ENCODE measurements at regions not wholly inside any gene's neighbourhood (a gene's known extent, or its start where the extent isn't known, plus 50 kb on each side); places are given as distances from the start of the nearest gene placed in this dataset.
"Not testable (repeated sequence)": the region's sequence is repeated elsewhere in the genome, so short reads cannot be mapped to it uniquely, and the experiment has no call there.

DNA sequence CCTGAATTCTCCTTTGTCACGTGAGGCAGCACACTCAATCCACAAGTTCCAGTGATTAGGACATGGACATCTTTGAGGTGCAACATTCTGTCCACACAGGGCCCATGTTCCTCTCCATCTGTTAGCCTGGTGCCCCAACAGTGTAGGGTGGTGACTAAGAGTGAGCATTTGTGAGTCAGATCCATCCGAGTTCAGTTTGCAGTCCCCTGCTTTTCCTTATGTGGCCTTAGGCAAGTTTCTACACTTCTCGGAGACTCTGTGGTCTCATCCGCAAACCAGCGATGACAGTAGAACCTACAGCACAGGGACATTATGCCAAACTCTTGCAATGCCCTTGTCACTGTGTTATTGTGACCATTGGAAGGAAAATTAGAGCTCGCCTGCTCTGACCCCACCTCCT is 178.7 kb upstream of the CDH4 start:
- DNase-seq (ENCODE audit: low read depth in 2 of 2): no peak

DNA sequence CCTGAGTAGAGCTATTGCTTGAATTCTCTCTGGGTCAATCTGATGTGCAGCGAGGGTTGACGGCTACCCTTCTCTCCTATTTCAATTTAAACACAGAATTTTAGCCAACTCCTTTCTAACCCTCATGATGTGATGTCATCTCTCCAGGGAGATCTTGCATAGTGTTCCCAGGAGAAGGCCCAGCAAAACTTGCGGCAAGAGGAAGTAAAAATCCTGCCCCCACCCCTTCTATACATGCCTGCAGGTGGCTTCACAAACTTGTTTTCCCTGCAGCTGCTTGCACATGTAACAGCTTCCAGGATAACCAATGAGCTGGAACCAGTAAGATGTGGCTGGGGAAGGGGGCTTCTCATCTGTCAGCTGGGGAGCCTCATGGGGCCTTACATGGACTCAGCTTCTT is 169.3 kb upstream of the CDH4 start:
- no peak for DNase-seq (ENCODE audit: low read depth in 2 of 2)

DNA sequence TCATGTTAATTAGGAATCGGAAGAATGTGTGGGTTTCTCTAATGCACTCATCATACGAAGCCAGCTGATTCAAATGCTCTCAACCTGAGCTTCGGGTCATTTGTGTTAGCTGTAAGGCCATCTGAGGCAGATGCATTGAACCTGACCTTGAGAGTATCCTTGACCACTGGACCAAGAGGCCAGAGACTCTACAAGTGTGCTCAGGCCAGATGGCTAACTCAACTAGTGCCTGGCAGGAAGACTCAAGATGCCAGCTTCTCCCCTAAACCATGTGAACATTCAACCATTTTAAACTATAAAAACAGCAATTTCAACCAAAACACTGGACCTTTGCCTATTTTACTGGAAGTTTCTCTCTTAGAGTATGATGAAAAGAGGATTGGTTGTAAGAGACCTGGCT is 168.6 kb upstream of the CDH4 start:
- DNase-seq (ENCODE audit: low read depth in 2 of 2): no peak

GRCh38 chr20:61086031-61086430 is 166.0 kb upstream of the CDH4 start:
- no peak for DNase-seq (ENCODE audit: low read depth in 2 of 2)

DNA sequence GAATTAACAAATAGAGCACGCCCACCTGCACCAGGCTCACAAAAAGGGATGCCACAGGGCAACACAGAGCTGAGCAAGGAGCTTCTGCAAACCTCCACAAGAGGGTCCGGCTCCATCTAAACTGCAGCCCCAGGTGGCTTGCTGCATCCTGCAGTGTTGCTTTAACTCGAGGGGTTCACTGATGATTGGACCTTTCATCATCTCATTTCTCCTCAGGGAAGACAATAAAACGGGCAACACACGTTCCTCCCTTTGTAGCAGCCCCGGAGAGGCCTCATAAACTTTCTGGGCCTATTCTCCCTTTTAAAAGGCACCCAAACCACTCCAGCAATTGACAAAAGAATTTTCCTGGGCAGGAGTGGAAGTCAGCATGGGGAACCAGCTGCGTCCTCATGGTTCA is 161.5 kb upstream of the CDH4 start:
- DNase-seq (ENCODE audit: low read depth in 2 of 2): no peak

- DNase-seq (ENCODE audit: low read depth in 2 of 2): no peak
Measured at GRCh38 chr20:61092251-61092650, 159.8 kb upstream of the CDH4 start.

DNA sequence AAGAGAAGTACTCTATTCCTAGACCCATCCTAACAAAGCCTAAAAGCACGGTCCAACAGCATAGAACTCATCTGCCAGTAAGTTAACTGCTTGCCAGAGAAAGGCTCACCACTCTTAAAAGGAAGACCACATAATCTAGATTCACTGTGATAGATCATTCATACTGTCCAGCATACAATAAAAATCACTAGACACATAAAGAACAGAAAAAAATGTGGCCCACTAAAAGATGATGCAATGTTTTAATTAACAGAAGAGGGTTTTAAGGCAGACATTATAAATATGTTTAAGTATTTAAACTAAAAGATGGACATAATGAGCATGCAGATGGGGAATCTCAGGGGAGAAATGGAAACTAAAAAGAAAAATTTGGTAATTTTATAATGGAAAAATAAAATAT is 157.5 kb upstream of the CDH4 start:
- no peak for DNase-seq (ENCODE audit: low read depth in 2 of 2)

DNA sequence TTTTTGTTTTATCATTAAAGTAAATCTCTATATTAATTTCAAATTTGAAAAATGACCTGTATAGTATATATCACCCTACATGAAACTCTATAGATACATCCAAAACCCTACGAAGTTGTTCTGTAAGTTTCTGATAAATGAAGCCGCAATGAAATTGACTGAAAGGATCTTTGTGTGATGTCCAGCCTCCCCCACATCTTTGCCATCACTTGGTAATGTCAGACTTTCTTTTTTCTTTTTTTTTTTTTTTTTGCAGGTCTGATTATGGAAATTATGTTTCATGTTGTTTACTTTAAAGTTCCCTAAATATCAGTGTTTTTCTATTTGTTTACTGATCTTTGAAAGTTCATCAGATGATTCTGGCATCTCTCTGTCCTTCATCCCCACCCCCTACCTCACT is 155.6 kb upstream of the CDH4 start:
- no peak for DNase-seq (ENCODE audit: low read depth in 2 of 2)

GRCh38 chr20:61099806-61100205 is 152.3 kb upstream of the CDH4 start:
- DNase-seq (ENCODE audit: low read depth in 2 of 2): no peak

DNA sequence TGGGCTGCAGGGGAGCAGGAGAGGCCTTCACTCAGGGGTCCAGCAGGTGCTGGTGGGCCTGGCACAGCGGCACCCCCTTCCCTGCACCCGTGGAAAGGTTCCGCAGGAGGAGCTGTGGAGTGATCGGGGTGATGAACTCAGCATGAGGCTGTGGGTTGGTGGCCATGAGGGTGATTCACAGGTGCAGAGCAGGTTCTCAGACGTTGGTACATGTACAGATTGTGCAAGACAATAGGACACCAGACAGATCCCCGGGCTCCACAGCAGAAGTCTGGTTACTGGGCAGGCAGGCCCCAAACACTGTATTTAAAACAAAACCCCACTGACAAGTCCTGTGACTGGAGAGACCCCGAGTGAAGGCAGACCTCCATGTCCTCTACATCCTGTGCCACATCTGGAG is 151.6 kb upstream of the CDH4 start:
- no peak for DNase-seq (ENCODE audit: low read depth in 2 of 2)

GRCh38 chr20:61101321-61101720 is 150.7 kb upstream of the CDH4 start:
- DNase-seq (ENCODE audit: low read depth in 2 of 2): not testable (repeated sequence)

- no peak for DNase-seq (ENCODE audit: low read depth in 2 of 2)
Measured at GRCh38 chr20:61104232-61104631, 147.8 kb upstream of the CDH4 start.

DNA sequence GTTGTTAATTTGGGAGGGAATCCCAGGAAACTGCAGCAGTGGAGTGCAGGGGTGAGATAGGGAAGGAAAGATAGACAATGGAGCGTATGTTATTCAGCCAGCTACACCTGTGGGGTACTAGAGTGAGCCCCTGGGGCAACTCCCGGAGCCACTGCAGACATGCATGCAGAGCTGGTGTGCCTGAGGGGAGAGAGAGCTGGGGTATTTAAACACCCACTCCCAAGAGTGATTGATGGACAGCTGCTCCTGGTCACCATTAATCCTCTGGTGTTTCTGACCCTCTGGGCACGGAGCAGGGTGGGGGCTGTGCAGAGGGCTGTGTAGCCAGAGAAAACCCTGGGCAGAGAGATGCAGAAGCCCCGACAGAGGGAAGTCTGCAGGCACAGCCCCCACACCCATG is 146.7 kb upstream of the CDH4 start:
- DNase-seq (ENCODE audit: low read depth in 2 of 2): no peak

DNA sequence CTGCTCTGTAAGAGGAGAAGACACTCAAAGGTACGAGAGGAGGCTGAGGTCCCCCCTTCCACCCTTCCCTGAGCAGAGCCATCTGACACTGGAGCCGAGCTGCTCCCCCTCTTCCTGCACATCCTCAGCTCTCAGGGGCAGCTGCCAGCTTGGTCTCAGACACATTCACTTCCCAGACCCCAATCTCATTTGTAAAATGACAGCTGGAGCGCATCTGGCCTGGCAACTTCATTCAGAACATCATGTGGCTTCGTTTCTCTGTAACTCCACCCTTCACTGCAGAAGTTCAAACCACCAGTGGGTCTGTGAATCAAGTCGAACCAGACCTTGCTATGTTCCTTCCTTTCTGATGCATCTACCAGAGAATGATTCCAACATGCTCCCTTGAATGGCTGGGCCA is 145.6 kb upstream of the CDH4 start:
- DNase-seq (ENCODE audit: low read depth in 2 of 2): no peak

GRCh38 chr20:61109221-61109805 is 142.7 kb upstream of the CDH4 start:
- DNase-seq (ENCODE audit: low read depth in 2 of 2): no peak

- DNase-seq (ENCODE audit: low read depth in 2 of 2): no peak
Measured at GRCh38 chr20:61112515-61112914, 139.5 kb upstream of the CDH4 start.

DNA sequence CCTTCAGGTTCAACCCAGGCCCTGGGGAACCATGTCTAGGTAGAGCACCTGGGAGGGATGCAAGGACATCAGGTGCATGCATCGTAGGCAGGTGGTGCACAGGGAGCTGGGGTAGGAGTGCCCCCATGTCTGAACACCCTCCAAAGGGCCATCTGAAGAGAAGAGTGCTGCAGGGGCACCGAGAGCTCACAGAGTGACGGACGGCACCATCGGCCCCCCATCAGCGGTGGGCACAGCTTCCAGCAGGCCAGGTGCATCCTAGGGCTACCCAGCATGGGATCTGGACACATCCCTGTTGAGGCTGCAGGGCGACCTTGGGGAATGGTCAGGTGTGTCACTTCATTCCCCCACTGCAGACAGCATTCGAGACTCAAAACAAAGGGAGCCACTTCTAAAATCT is 138.3 kb upstream of the CDH4 start:
- DNase-seq (ENCODE audit: low read depth in 2 of 2): no peak

DNA sequence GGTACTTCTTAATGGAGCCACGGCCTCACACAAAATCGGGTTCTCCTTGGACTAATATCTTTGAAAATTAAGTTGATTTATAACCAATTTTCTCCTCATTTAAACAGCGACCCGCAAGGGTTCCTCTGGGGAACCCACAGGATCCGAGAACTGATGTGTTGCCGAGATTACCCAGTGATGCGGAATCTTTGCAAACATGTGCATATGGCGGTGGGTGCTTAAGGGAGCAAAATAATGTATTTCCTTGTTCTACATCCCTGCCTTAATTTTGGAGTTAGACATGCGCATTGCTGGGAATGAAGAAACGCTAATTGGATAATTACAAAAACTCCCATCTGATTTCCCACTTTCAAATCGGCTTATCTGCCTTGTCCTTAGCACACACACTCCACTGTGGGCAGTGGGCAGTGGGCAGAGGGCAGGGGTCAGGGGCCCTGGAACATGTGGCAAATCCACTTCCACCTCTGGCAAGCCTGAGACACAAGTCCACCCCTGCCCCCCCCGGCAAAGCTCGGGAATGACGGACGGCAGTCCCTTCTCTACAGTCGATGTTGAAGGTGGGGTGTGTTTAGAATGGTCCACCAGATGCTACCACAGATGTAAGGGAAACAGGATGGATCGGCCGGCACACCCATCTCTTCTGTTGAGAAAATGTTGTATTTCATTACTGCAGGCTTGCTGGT is 137.4 kb upstream of the CDH4 start:
- no peak for DNase-seq (ENCODE audit: low read depth in 2 of 2)

DNA sequence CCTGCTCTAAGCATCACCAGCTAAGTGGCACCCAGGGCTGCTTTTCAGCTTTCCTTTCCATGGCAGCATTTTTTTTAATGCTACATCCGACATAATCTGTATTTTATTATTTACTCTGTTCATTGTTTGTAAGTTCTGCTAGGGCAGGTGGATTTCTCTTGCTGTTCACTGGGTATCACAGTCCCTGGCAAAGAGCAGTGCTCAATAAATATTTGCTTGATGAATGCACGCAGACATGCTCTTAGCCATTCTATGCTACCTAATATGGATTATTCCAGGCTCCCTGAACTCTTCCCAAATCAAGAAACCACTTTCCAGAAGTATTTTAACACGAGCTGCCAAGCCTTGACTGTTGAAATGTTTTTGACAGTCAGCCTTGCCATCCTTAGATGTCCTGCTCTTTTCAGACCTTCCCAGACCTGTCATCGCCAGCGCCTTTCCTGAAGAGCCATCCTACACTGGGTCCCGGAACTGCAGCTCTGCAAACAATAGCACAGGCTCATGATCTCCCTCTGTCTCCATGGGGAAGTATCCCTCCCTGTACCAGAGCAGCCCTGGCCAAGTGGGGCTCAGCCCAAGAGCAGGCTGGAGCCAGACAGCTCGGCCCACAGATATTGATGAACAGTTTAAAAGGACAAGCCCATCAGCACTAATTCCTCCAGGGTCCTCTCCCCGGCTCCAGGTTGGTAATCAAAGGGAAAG is 136.5 kb upstream of the CDH4 start:
- no peak for DNase-seq (ENCODE audit: low read depth in 2 of 2)

- no peak for DNase-seq (ENCODE audit: low read depth in 2 of 2)
Measured at GRCh38 chr20:61117725-61118124, 134.3 kb upstream of the CDH4 start.

DNA sequence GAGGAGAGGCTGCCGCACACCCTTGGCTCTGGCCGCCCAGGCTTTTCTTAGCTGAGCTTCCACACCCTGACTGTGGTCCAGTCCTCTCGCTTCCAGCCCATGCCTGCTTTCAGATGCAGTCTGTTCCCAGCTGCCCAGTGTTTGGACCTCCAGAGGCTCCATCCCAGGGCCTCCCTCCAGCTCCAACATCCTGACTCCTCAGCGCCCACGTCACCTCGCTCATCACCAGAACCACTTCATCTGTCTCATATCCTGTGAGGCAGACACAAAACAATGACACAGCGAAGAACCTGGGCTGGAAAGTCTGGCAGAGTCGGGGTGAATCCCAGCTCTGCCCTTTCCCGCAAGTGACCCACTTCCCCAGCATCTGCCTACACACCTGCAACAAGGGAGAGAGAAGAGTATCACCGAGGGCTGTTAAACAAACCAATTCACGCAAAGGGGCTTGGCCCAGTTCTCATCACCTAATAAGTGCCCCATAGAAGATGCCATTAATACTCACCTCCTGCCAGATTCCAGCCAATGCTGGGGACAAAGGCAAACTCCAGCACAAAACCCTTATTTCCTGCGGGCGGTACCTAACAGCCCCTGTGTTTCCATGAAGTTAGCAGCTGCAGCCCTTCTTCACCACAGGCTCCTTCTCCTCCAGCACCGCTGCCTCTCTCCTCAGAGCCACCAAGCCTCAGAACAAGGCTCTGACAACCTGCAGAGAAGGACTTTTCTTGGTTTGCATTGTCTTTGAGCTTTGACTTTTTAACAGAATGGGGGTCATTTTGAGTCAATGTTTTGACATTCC is 133.4 kb upstream of the CDH4 start:
- DNase-seq (ENCODE audit: low read depth in 2 of 2): no peak

- DNase-seq (ENCODE audit: low read depth in 2 of 2): no peak
Measured at GRCh38 chr20:61119273-61119672, 132.8 kb upstream of the CDH4 start.
